Mesendoderm (in vitro differentiated cells): ENCODE measurements at regions not wholly inside any gene's neighbourhood (a gene's known extent, or its start where the extent isn't known, plus 50 kb on each side); places are given as distances from the start of the nearest gene placed in this dataset.
"Not testable (repeated sequence)": the region's sequence is repeated elsewhere in the genome, so short reads cannot be mapped to it uniquely, and the experiment has no call there.

ENCODE experiments used
- DNase-seq: peaks from one replicate; pipeline ENCODE4 v3.0.0; 2013
- H2AK5ac ChIP-seq: 2 replicates; pipeline ENCODE4 v1.6.1; 2013; ENCODE audit warnings: low read length, inconsistent platforms
- H2BK120ac ChIP-seq: 2 replicates; pipeline ENCODE4 v1.6.1; 2013; ENCODE audit warnings: low read depth, mild to moderate bottlenecking, low read length, moderate library complexity, mixed read lengths
- H2BK15ac ChIP-seq: replicated peaks from 2 replicates; pipeline ENCODE4 v1.6.1; 2013; ENCODE audit warnings: low read depth, mild to moderate bottlenecking, moderate library complexity
- H2BK5ac ChIP-seq: 2 replicates; pipeline ENCODE4 v1.6.1; 2013; ENCODE audit warnings: low read length, inconsistent platforms
- H3K18ac ChIP-seq: 2 replicates; pipeline ENCODE4 v1.6.1; 2013; ENCODE audit warnings: mild to moderate bottlenecking, low read length, mixed read lengths
- H3K23ac ChIP-seq: one replicate; pipeline ENCODE4 v1.6.1; 2013; ENCODE audit warnings: low read length
- H3K27ac ChIP-seq: 2 replicates; pipeline ENCODE4 v1.5.1; 2013; ENCODE audit warnings: low read depth, mild to moderate bottlenecking, inconsistent platforms, low read length, moderate library complexity
- H3K27me3 ChIP-seq: 2 replicates; pipeline ENCODE4 v1.6.1; 2013; ENCODE audit warnings: low read length, control low read depth, mild to moderate bottlenecking, inconsistent platforms; ENCODE audit not compliant: insufficient read depth, poor library complexity
- H3K36me3 ChIP-seq: 2 replicates; pipeline ENCODE4 v1.6.1; 2013; ENCODE audit warnings: low read length, inconsistent platforms; ENCODE audit not compliant: control insufficient read depth, insufficient read depth
- H3K4ac ChIP-seq: one replicate; pipeline ENCODE4 v1.6.1; 2013; ENCODE audit warnings: low read depth, mild to moderate bottlenecking, low read length, moderate library complexity
- H3K4me1 ChIP-seq: 2 replicates; pipeline ENCODE4 v1.6.1; 2013; ENCODE audit warnings: low read depth, low read length, inconsistent platforms; ENCODE audit not compliant: control insufficient read depth
- H3K4me2 ChIP-seq: 2 replicates; pipeline ENCODE4 v1.6.1; 2013; ENCODE audit warnings: low read length
- H3K4me3 ChIP-seq: 2 replicates; pipeline ENCODE4 v1.5.1; 2013; ENCODE audit warnings: mild to moderate bottlenecking, low read length
- H3K56ac ChIP-seq: one replicate; pipeline ENCODE4 v1.6.1; 2013; ENCODE audit warnings: low read length
- H3K79me1 ChIP-seq: 2 replicates; pipeline ENCODE4 v1.6.1; 2013; ENCODE audit warnings: low read length, inconsistent platforms
- H3K79me2 ChIP-seq: 2 replicates; pipeline ENCODE4 v1.6.1; 2013; ENCODE audit warnings: mild to moderate bottlenecking, low read length; ENCODE audit not compliant: control insufficient read depth, insufficient read depth
- H3K9ac ChIP-seq: 2 replicates; pipeline ENCODE4 v1.6.1; 2013; ENCODE audit warnings: low read length, inconsistent platforms
- H4K5ac ChIP-seq: one replicate; pipeline ENCODE4 v1.6.1; 2013; ENCODE audit warnings: low read length
- H4K8ac ChIP-seq: one replicate; pipeline ENCODE4 v1.6.1; 2013; ENCODE audit warnings: low read depth, mild to moderate bottlenecking, control low read depth, low read length, moderate library complexity
- WGBS: extraction: QIAGEN DNeasy Blood & Tissue Kit; methylation state at CpG from one replicate; pipeline ENCODE4 v1.1.7; 2013; ENCODE audit warnings: low lambda C conversion rate, missing lambda C conversion rate; ENCODE audit not compliant: insufficient coverage; ENCODE audit errors: extremely low coverage; 5-methylcytosine and 5-hydroxymethylcytosine counted together

- no peak for DNase-seq
- H3K4ac ChIP-seq, result no peak overlapping the region
- H3K4me2 ChIP-seq, result no peak overlapping the region
- H2AK5ac ChIP-seq, result no peak overlapping the region
- H2BK120ac ChIP-seq, result no peak overlapping the region
- H2BK15ac ChIP-seq, result no peak overlapping the region
- no peak overlapping the region for H3K56ac ChIP-seq
- H3K36me3 ChIP-seq, result no peaks in the 10 kb centered on the region
- H4K5ac ChIP-seq, result no peak overlapping the region
- WGBS, result no CpG with 5 or more reads among the region's 3 CpGs
- no peak overlapping the region for H4K8ac ChIP-seq
- no peak overlapping the region for H3K9ac ChIP-seq
- H3K4me1 ChIP-seq, result no peaks in the 10 kb centered on the region
- H3K4me3 ChIP-seq, result no peak overlapping the region
- H3K27ac ChIP-seq, result no peak overlapping the region
- H2BK5ac ChIP-seq, result no peak overlapping the region
- H3K79me2 ChIP-seq, result no peaks in the 10 kb centered on the region
- H3K79me1 ChIP-seq, result no peaks in the 10 kb centered on the region
- no peak overlapping the region for H3K18ac ChIP-seq
- no peak overlapping the region for H3K23ac ChIP-seq
- H3K27me3 ChIP-seq, result no peaks in the 10 kb centered on the region
Observed at GRCh38 chr5:2534970-2535369, 216.5 kb downstream of the IRX2 start.

GRCh38 chr5:2534251-2534650 is 217.2 kb downstream of the IRX2 start:
- H3K23ac ChIP-seq, result no peak overlapping the region
- no peak overlapping the region for H3K9ac ChIP-seq
- H3K79me2 ChIP-seq, result no peaks in the 10 kb centered on the region
- H3K4me1 ChIP-seq, result no peaks in the 10 kb centered on the region
- no peak overlapping the region for H3K56ac ChIP-seq
- H3K27me3 ChIP-seq, result no peaks in the 10 kb centered on the region
- no peak overlapping the region for H2BK5ac ChIP-seq
- no peaks in the 10 kb centered on the region for H3K36me3 ChIP-seq
- no peak overlapping the region for H3K18ac ChIP-seq
- no peaks in the 10 kb centered on the region for H3K79me1 ChIP-seq
- H4K5ac ChIP-seq, result no peak overlapping the region
- no peak for DNase-seq
- no peak overlapping the region for H2BK120ac ChIP-seq
- no peak overlapping the region for H3K4me3 ChIP-seq
- no peak overlapping the region for H3K4ac ChIP-seq
- H3K4me2 ChIP-seq, result no peak overlapping the region
- no peak overlapping the region for H4K8ac ChIP-seq
- H3K27ac ChIP-seq, result no peak overlapping the region
- no peak overlapping the region for H2BK15ac ChIP-seq
- no peak overlapping the region for H2AK5ac ChIP-seq
- WGBS, result no CpG with 5 or more reads among the region's 3 CpGs

- H2BK15ac ChIP-seq, H3K9ac ChIP-seq, H3K27ac ChIP-seq, H3K23ac ChIP-seq, H3K4me2 ChIP-seq, H3K18ac ChIP-seq, H3K4me1 ChIP-seq, H3K4ac ChIP-seq, H3K56ac ChIP-seq, H3K79me2 ChIP-seq, H3K27me3 ChIP-seq, H2AK5ac ChIP-seq, H2BK120ac ChIP-seq, H4K8ac ChIP-seq, H2BK5ac ChIP-seq, H4K5ac ChIP-seq, H3K79me1 ChIP-seq, DNase-seq, H3K4me3 ChIP-seq, H3K36me3 ChIP-seq: not testable (repeated sequence)
- no CpG with 5 or more reads among the region's 2 CpGs for WGBS
Observed at GRCh38 chr5:2533848-2534247, 217.6 kb downstream of the IRX2 start.

- DNase-seq, result no peak
- Histone ChIP-seq H3K4ac (no peak overlapping the region), H2BK120ac (no peak overlapping the region), H3K27me3 (no peaks in the 10 kb centered on the region), H3K4me1 (no peaks in the 10 kb centered on the region), H4K5ac (no peak overlapping the region), H3K9ac (no peak overlapping the region), H4K8ac (no peak overlapping the region), H2BK15ac (no peak overlapping the region), H2AK5ac (no peak overlapping the region), H3K56ac (no peak overlapping the region), H3K4me3 (no peak overlapping the region), H2BK5ac (no peak overlapping the region), H3K36me3 (no peaks in the 10 kb centered on the region), H3K27ac (no peak overlapping the region), H3K4me2 (no peak overlapping the region), H3K18ac (no peak overlapping the region), H3K79me2 (no peaks in the 10 kb centered on the region), H3K79me1 (no peaks in the 10 kb centered on the region), H3K23ac (no peak overlapping the region)
- WGBS, result no CpG with 5 or more reads among the region's 5 CpGs
Observed at GRCh38 chr5:2532809-2533208, 218.7 kb downstream of the IRX2 start.

- Histone ChIP-seq H2AK5ac (no peak overlapping the region), H3K23ac (no peak overlapping the region), H3K18ac (no peak overlapping the region), H4K8ac (no peak overlapping the region), H4K5ac (no peak overlapping the region), H3K4ac (no peak overlapping the region), H3K27me3 (no peaks in the 10 kb centered on the region), H2BK120ac (no peak overlapping the region), H3K56ac (no peak overlapping the region), H3K4me1 (no peaks in the 10 kb centered on the region), H3K79me1 (no peaks in the 10 kb centered on the region), H3K27ac (no peak overlapping the region), H3K36me3 (no peaks in the 10 kb centered on the region), H3K79me2 (no peaks in the 10 kb centered on the region), H3K4me3 (no peak overlapping the region), H3K9ac (no peak overlapping the region), H2BK5ac (no peak overlapping the region), H2BK15ac (no peak overlapping the region), H3K4me2 (no peak overlapping the region)
- WGBS, result no CpG with 5 or more reads among the region's 2 CpGs
- no peak for DNase-seq
Observed at GRCh38 chr5:2531318-2531717, 220.2 kb downstream of the IRX2 start.

- no peak for DNase-seq
- no peaks in the 10 kb centered on the region for H3K27me3 ChIP-seq
- no peak overlapping the region for H3K56ac ChIP-seq
- no peak overlapping the region for H3K9ac ChIP-seq
- H2AK5ac ChIP-seq, result no peak overlapping the region
- no peak overlapping the region for H4K8ac ChIP-seq
- H3K4me3 ChIP-seq, result no peak overlapping the region
- H3K79me1 ChIP-seq, result no peaks in the 10 kb centered on the region
- H3K27ac ChIP-seq, result no peak overlapping the region
- WGBS, result no CpG with 5 or more reads among the region's 12 CpGs
- H3K4ac ChIP-seq, result no peak overlapping the region
- no peaks in the 10 kb centered on the region for H3K79me2 ChIP-seq
- H4K5ac ChIP-seq, result no peak overlapping the region
- H3K4me1 ChIP-seq, result no peaks in the 10 kb centered on the region
- no peak overlapping the region for H2BK120ac ChIP-seq
- no peaks in the 10 kb centered on the region for H3K36me3 ChIP-seq
- no peak overlapping the region for H3K23ac ChIP-seq
- H2BK15ac ChIP-seq, result no peak overlapping the region
- no peak overlapping the region for H3K4me2 ChIP-seq
- H2BK5ac ChIP-seq, result no peak overlapping the region
- no peak overlapping the region for H3K18ac ChIP-seq
Observed at GRCh38 chr5:2530609-2531008, 220.9 kb downstream of the IRX2 start.
